B cell (primary cell): ENCODE measurements at regions not wholly inside any gene's neighbourhood (a gene's known extent, or its start where the extent isn't known, plus 50 kb on each side); places are given as distances from the start of the nearest gene placed in this dataset.

Experiments
- EZH2 ChIP-seq: IDR thresholded peaks from 2 replicates; pipeline ENCODE4 v1.6.1; 2012; ENCODE audit warnings: borderline replicate concordance, low read depth, mild to moderate bottlenecking, moderate library complexity, low read length; ENCODE audit not compliant: insufficient read depth, poor library complexity, severe bottlenecking
- TF ChIP-seq, protein P1 (sequence below): fragments of 200-600 bp; IDR thresholded peaks from one replicate; pipeline ENCODE4 v1.8.0; 2022; ENCODE audit warnings: antibody characterized with exemption, mild to moderate bottlenecking

GRCh38 chr20:16205507-16205906, 367.7 kb downstream of the KIF16B start:
- TF ChIP-seq, protein P1, sequence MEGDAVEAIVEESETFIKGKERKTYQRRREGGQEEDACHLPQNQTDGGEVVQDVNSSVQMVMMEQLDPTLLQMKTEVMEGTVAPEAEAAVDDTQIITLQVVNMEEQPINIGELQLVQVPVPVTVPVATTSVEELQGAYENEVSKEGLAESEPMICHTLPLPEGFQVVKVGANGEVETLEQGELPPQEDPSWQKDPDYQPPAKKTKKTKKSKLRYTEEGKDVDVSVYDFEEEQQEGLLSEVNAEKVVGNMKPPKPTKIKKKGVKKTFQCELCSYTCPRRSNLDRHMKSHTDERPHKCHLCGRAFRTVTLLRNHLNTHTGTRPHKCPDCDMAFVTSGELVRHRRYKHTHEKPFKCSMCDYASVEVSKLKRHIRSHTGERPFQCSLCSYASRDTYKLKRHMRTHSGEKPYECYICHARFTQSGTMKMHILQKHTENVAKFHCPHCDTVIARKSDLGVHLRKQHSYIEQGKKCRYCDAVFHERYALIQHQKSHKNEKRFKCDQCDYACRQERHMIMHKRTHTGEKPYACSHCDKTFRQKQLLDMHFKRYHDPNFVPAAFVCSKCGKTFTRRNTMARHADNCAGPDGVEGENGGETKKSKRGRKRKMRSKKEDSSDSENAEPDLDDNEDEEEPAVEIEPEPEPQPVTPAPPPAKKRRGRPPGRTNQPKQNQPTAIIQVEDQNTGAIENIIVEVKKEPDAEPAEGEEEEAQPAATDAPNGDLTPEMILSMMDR, result no peak
- no peak for TF ChIP-seq EZH2
